Prostate gland (tissue), 2 donors: ENCODE measurements at regions not wholly inside any gene's neighbourhood (a gene's known extent, or its start where the extent isn't known, plus 50 kb on each side); places are given as distances from the start of the nearest gene placed in this dataset.
"Not testable (repeated sequence)": the region's sequence is repeated elsewhere in the genome, so short reads cannot be mapped to it uniquely, and the experiment has no call there.

Source experiments
- DNase-seq: peaks from one replicate; pipeline ENCODE4 v3.0.0-alpha.2; 2019; ENCODE audit warnings: low spot score
- H3K27ac ChIP-seq, 2 donors: fragments of 200-600 bp; sonication (generic); 2 replicates each; pipeline ENCODE4 v1.5.1; 2017 to 2019
- H3K27me3 ChIP-seq: fragments of 200-600 bp; sonication (generic); replicated peaks from 2 replicates; pipeline ENCODE4 v1.5.1; 2019; ENCODE audit not compliant: insufficient read depth
- H3K36me3 ChIP-seq, 2 donors: fragments of 200-600 bp; sonication (generic); 1 replicate in 1 of 2; 2 replicates in 1 of 2; pipeline versions ENCODE4 v1.5.1 to v1.8.1; 2017 to 2019
- H3K4me1 ChIP-seq: fragments of 200-600 bp; sonication (generic); replicated peaks from 2 replicates; pipeline ENCODE4 v1.5.1; 2019
- H3K4me3 ChIP-seq, 2 donors: fragments of 200-600 bp; sonication (generic); 2 replicates each; pipeline ENCODE4 v1.5.1; 2017 to 2019
- H3K9me3 ChIP-seq: fragments of 200-600 bp; sonication (generic); 2 replicates; pipeline ENCODE4 v1.5.1; 2017
- CTCF ChIP-seq, 4 experiments: fragments of 200-600 bp in 2 of 4; fragments of 450-650 bp in 2 of 4; sonication (generic) in 2 of 4; IDR thresholded peaks; 1 replicate in 3 of 4; 2 replicates in 1 of 4; pipeline ENCODE4 v1.5.1; 2016 to 2019; ENCODE audit warnings: antibody characterized with exemption in 4 of 4, mild to moderate bottlenecking in 2 of 4, moderate library complexity in 2 of 4
- POLR2A ChIP-seq: fragments of 450-650 bp; IDR thresholded peaks from one replicate; pipeline ENCODE4 v1.6.1; 2016; ENCODE audit warnings: antibody characterized with exemption, mild to moderate bottlenecking
- POLR2AphosphoS5 ChIP-seq: sonication (generic); formaldehyde crosslinking; IDR thresholded peaks from one replicate; pipeline ENCODE4 v1.6.1; 2017; ENCODE audit warnings: antibody characterized with exemption
- WGBS: methylation state at CpG from one replicate; pipeline ENCODE4 v1.1.5; 2018; 5-methylcytosine and 5-hydroxymethylcytosine counted together
- intact Hi-C: fragments of 100-400 bp; cut with DNase I; formaldehyde crosslinking; loops from one replicate; pipeline ENCODE4 v1.14.2; 2022

GRCh38 chr21:28851645-28852044, 141.0 kb downstream of the LTN1 start:
- H3K9me3 ChIP-seq = no peaks in the 10 kb centered on the region
- no peaks in the 10 kb centered on the region for H3K36me3 ChIP-seq
- H3K27me3 ChIP-seq = no peaks in the 10 kb centered on the region
- H3K4me1 ChIP-seq = no peaks in the 10 kb centered on the region
- H3K27ac ChIP-seq = no peak overlapping the region
- no peak for DNase-seq
- intact Hi-C loops = no loop called here
- WGBS = 100% methylated on average over 1 of the region's 1 CpG
- no peak overlapping the region for H3K4me3 ChIP-seq
- no peak for TF ChIP-seq POLR2A
- no peak for TF ChIP-seq CTCF (IDR thresholded peaks at IDR 0.05)

GRCh38 chr21:28839237-28839636, 153.4 kb downstream of the LTN1 start:
- H3K36me3 ChIP-seq, H3K9me3 ChIP-seq, H3K27me3 ChIP-seq, H3K4me1 ChIP-seq, H3K4me3 ChIP-seq, DNase-seq, intact Hi-C loops, H3K27ac ChIP-seq: not testable (repeated sequence)
- 78% methylated on average over 1 of the region's 1 CpG for WGBS

GRCh38 chr21:28837426-28837825, 155.3 kb downstream of the LTN1 start:
- WGBS = 91% methylated on average over 1 of the region's 1 CpG
- DNase-seq, intact Hi-C loops: not testable (repeated sequence)

GRCh38 chr21:28836588-28836987, 156.1 kb downstream of the LTN1 start:
- H3K4me3 ChIP-seq, H3K27ac ChIP-seq, H3K27me3 ChIP-seq, DNase-seq, H3K36me3 ChIP-seq, intact Hi-C loops, H3K4me1 ChIP-seq, H3K9me3 ChIP-seq: not testable (repeated sequence)
- 67% methylated on average over 1 of the region's 1 CpG for WGBS

More at GRCh38 chr21:28837426-28837825, 155.3 kb downstream of the LTN1 start:
- not testable (repeated sequence) for H3K4me1 ChIP-seq, H3K4me3 ChIP-seq, H3K27me3 ChIP-seq, H3K36me3 ChIP-seq, H3K9me3 ChIP-seq, H3K27ac ChIP-seq

- WGBS = 94% methylated on average over 6 of the region's 6 CpGs
- intact Hi-C loops = no loop called here
- Histone ChIP-seq H3K27me3 (no peaks in the 10 kb centered on the region), H3K9me3 (no peaks in the 10 kb centered on the region), H3K36me3 (no peaks in the 10 kb centered on the region), H3K4me3 (no peak overlapping the region), H3K4me1 (no peaks in the 10 kb centered on the region), H3K27ac (no peak overlapping the region)
- TF ChIP-seq POLR2A = no peak
- TF ChIP-seq CTCF (IDR thresholded peaks at IDR 0.05) = no peak
- no peak for TF ChIP-seq POLR2AphosphoS5
- DNase-seq = no peak
Observed at GRCh38 chr21:28834335-28835238, 158.1 kb downstream of the LTN1 start.

GRCh38 chr21:28833609-28834008, 159.1 kb downstream of the LTN1 start:
- H3K4me3 ChIP-seq = no peak overlapping the region
- H3K36me3 ChIP-seq = no peaks in the 10 kb centered on the region
- no peaks in the 10 kb centered on the region for H3K4me1 ChIP-seq
- no peaks in the 10 kb centered on the region for H3K27me3 ChIP-seq
- TF ChIP-seq CTCF (IDR thresholded peaks at IDR 0.05) (no peak), POLR2A (no peak), POLR2AphosphoS5 (no peak)
- 84% methylated on average over 3 of the region's 3 CpGs for WGBS
- no peak for DNase-seq
- no peak overlapping the region for H3K27ac ChIP-seq
- intact Hi-C loops = no loop called here
- no peaks in the 10 kb centered on the region for H3K9me3 ChIP-seq
